C4-2B (cell line): ENCODE measurements at regions not wholly inside any gene's neighbourhood (a gene's known extent, or its start where the extent isn't known, plus 50 kb on each side); places are given as distances from the start of the nearest gene placed in this dataset.

Experiments used
- ZFX ChIP-seq: fragments of 450-650 bp; IDR thresholded peaks from 2 replicates; pipeline ENCODE4 v1.6.1; 2017
- TF ChIP-seq, protein P1 (sequence below): fragments of 450-650 bp; conservative IDR thresholded peaks from 2 replicates; pipeline ENCODE4 v1.5.1; 2017; ENCODE audit warnings: mild to moderate bottlenecking

DNA sequence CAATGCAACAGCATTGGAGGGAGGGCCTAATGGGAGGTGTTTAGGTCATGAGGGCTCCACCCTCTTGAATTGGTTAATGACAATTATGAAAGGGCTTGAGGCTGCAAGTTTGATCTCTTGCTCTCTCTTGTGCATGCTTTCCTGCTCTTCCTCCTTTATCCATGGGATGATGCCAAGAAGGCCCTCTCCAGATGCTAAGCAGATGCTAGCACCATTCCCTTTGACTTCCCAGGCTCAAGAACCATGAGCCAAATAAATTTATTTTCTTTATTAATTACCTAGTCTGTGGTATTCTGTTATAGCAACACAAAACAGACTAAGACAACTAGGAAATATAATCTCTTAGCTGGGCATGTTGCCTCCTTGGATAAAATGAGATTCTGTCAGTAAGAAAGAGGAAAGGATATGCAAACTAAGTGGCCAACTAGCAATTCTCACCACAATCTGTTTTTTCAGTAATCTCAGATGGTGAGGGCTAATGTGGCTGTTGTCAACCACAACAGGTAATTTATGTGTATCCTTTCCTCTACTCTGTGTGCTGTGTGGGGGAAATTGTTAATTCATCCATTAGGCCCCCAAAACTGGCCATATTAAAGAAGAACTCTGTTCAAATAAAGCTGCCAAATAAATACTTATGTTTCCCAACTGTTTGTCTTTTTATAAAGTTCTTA is 269.1 kb upstream of the CD180 start:
- TF ChIP-seq, protein P1, sequence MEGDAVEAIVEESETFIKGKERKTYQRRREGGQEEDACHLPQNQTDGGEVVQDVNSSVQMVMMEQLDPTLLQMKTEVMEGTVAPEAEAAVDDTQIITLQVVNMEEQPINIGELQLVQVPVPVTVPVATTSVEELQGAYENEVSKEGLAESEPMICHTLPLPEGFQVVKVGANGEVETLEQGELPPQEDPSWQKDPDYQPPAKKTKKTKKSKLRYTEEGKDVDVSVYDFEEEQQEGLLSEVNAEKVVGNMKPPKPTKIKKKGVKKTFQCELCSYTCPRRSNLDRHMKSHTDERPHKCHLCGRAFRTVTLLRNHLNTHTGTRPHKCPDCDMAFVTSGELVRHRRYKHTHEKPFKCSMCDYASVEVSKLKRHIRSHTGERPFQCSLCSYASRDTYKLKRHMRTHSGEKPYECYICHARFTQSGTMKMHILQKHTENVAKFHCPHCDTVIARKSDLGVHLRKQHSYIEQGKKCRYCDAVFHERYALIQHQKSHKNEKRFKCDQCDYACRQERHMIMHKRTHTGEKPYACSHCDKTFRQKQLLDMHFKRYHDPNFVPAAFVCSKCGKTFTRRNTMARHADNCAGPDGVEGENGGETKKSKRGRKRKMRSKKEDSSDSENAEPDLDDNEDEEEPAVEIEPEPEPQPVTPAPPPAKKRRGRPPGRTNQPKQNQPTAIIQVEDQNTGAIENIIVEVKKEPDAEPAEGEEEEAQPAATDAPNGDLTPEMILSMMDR = no peak
- no peak for TF ChIP-seq ZFX
